H1 (cell line): ENCODE measurements at regions not wholly inside any gene's neighbourhood (a gene's known extent, or its start where the extent isn't known, plus 50 kb on each side); places are given as distances from the start of the nearest gene placed in this dataset.

Experiments used
- CHD1 ChIP-seq: IDR thresholded peaks from 2 replicates; pipeline ENCODE4 v1.6.1; 2012; ENCODE audit warnings: low read depth, low read length, improper control_type of control experiment
- CTCF ChIP-seq, 3 experiments: IDR thresholded peaks; 1 replicate in 2 of 3; 2 replicates in 1 of 3; pipeline versions ENCODE4 v1.5.1 to v1.6.1; 2011; ENCODE audit warnings: low read length in 3 of 3, mild to moderate bottlenecking in 3 of 3, inconsistent platforms in 2 of 3, low read depth in 1 of 3, moderate library complexity in 1 of 3; ENCODE audit not compliant: insufficient read depth in 1 of 3; ENCODE audit errors: control extremely low read depth in 1 of 3
- POU5F1 ChIP-seq: IDR thresholded peaks from 2 replicates; pipeline ENCODE4 v1.6.1; 2011; ENCODE audit warnings: low read depth, mild to moderate bottlenecking, low read length, moderate library complexity
- RFX5 ChIP-seq: IDR thresholded peaks from 2 replicates; pipeline ENCODE4 v1.6.1; 2011; ENCODE audit warnings: low read depth, low read length, improper control_type of control experiment, borderline replicate concordance

GRCh38 chr2:48007699-48008268, 101.5 kb upstream of the FBXO11 start:
- no peak for TF ChIP-seq CTCF (IDR thresholded peaks at IDR 0.05; ENCODE audit: control extremely low read depth in 1 of 3, insufficient read depth in 1 of 3, low read depth in 1 of 3, low read length in 3 of 3)
- TF ChIP-seq RFX5 = no peak
- no peak for TF ChIP-seq POU5F1
- no peak for TF ChIP-seq CHD1
